ENCODE measurements at regions not wholly inside any gene's neighbourhood (a gene's known extent, or its start where the extent isn't known, plus 50 kb on each side); places are given as distances from the start of the nearest gene placed in this dataset.

DNA sequence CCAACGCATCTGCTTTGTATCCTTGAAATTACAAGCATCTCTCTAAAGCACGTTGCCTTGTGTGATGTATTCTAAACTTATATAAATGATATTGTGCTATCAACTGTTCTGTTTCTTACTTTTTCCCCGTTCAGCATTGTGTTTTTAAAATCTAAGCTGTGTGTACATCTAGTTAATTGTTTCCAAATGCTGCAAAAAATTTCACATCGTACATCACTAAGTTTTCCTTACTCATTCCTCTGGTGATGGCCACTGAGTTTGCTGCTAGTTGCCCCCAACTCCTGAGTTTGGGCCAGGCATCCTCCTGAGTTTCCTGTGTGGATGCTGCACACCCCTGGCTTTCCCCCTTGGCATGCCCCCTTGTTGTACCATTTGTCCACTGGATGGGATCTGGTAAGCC is 139.7 kb downstream of the MYCN start:
- TF ChIP-seq EP300 (IDR thresholded peaks at IDR 0.05) (no peak), POLR2A (IDR thresholded peaks at IDR 0.05) (no peak)
- TF ChIP-seq, protein P1, sequence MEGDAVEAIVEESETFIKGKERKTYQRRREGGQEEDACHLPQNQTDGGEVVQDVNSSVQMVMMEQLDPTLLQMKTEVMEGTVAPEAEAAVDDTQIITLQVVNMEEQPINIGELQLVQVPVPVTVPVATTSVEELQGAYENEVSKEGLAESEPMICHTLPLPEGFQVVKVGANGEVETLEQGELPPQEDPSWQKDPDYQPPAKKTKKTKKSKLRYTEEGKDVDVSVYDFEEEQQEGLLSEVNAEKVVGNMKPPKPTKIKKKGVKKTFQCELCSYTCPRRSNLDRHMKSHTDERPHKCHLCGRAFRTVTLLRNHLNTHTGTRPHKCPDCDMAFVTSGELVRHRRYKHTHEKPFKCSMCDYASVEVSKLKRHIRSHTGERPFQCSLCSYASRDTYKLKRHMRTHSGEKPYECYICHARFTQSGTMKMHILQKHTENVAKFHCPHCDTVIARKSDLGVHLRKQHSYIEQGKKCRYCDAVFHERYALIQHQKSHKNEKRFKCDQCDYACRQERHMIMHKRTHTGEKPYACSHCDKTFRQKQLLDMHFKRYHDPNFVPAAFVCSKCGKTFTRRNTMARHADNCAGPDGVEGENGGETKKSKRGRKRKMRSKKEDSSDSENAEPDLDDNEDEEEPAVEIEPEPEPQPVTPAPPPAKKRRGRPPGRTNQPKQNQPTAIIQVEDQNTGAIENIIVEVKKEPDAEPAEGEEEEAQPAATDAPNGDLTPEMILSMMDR (IDR thresholded peaks at IDR 0.05) = no peak
